SJSA1 (cell line): ENCODE measurements at regions not wholly inside any gene's neighbourhood (a gene's known extent, or its start where the extent isn't known, plus 50 kb on each side); places are given as distances from the start of the nearest gene placed in this dataset.
"Not testable (repeated sequence)": the region's sequence is repeated elsewhere in the genome, so short reads cannot be mapped to it uniquely, and the experiment has no call there.

Experiments used
- DNase-seq, 2 experiments: peaks; one replicate each; pipeline ENCODE4 v3.0.0-alpha.2; 2015 to 2020; ENCODE audit warnings: low spot score in 2 of 2, low read depth in 1 of 2
- H3K27ac ChIP-seq: fragments of 250-450 bp; sonication (Bioruptor Pico); 2 replicates; pipeline ENCODE4 v1.5.1; 2020; ENCODE audit warnings: mild to moderate bottlenecking, moderate library complexity
- H3K27me3 ChIP-seq: fragments of 250-450 bp; sonication (Bioruptor Pico); replicated peaks from 2 replicates; pipeline ENCODE4 v1.5.1; 2020; ENCODE audit warnings: mild to moderate bottlenecking, moderate library complexity
- H3K36me3 ChIP-seq: fragments of 250-450 bp; sonication (Bioruptor Pico); 2 replicates; pipeline ENCODE4 v1.5.1; 2020; ENCODE audit warnings: mild to moderate bottlenecking
- H3K4me1 ChIP-seq: fragments of 250-450 bp; sonication (Bioruptor Pico); replicated peaks from 2 replicates; pipeline ENCODE4 v1.6.1; 2021; ENCODE audit warnings: mild to moderate bottlenecking
- H3K4me3 ChIP-seq: fragments of 250-450 bp; sonication (Bioruptor Pico); 2 replicates; pipeline ENCODE4 v1.5.1; 2020; ENCODE audit warnings: mild to moderate bottlenecking
- H3K9me3 ChIP-seq: fragments of 250-450 bp; sonication (Bioruptor Pico); replicated peaks from 2 replicates; pipeline ENCODE4 v1.5.1; 2020; ENCODE audit warnings: mild to moderate bottlenecking

DNA sequence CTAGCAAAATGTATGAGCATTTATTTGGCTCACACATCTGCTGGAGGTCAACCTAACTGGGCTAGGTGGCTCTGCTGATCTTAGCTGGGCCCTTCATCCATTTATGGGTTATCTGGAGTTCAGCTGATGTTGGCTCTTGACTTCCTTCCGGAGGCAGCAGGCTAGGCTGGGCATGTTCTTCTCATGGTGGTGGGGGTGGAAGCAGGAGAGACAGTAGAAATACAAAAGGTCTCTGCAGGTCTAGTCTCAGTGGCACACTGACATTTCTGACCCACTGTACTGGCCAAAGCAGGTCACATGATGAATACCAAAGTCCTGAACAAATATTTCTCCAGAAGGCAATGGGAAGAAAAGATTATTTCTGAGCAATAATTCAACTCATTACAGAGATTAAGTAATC lies 334.6 kb downstream of the CRPPA start:
- Histone ChIP-seq H3K27ac (no peak overlapping the region), H3K9me3 (no peaks in the 10 kb centered on the region), H3K27me3 (no peaks in the 10 kb centered on the region), H3K4me1 (peaks cover 12% of the 10 kb centered on the region), H3K4me3 (no peak overlapping the region), H3K36me3 (no peaks in the 10 kb centered on the region)
- DNase-seq = no peak

- not testable (repeated sequence) for H3K27ac ChIP-seq, DNase-seq, H3K4me3 ChIP-seq, H3K36me3 ChIP-seq, H3K27me3 ChIP-seq, H3K9me3 ChIP-seq
- H3K4me1 ChIP-seq = peaks cover 12% of the 10 kb centered on the region
Observed at GRCh38 chr7:16085780-16086179, 335.6 kb downstream of the CRPPA start.

GRCh38 chr7:16084875-16085274 lies 336.5 kb downstream of the CRPPA start:
- Histone ChIP-seq H3K27ac (no peak overlapping the region), H3K4me1 (peaks cover 12% of the 10 kb centered on the region), H3K4me3 (no peak overlapping the region), H3K27me3 (no peaks in the 10 kb centered on the region), H3K9me3 (no peaks in the 10 kb centered on the region), H3K36me3 (no peaks in the 10 kb centered on the region)
- no peak for DNase-seq

GRCh38 chr7:16084370-16084769 lies 337.0 kb downstream of the CRPPA start:
- Histone ChIP-seq H3K36me3 (no peaks in the 10 kb centered on the region), H3K4me1 (peaks cover 12% of the 10 kb centered on the region), H3K27ac (peak overlapping the region; percentile 12), H3K27me3 (no peaks in the 10 kb centered on the region), H3K4me3 (no peak overlapping the region), H3K9me3 (no peaks in the 10 kb centered on the region)
- no peak for DNase-seq

- Histone ChIP-seq H3K9me3 (no peaks in the 10 kb centered on the region), H3K36me3 (no peaks in the 10 kb centered on the region), H3K4me3 (no peak overlapping the region), H3K4me1 (peaks cover 12% of the 10 kb centered on the region), H3K27me3 (no peaks in the 10 kb centered on the region), H3K27ac (peak overlapping the region; percentile 12; the same call in 1 of the 2 replicates)
- peak in 1 of 2 experiments; percentile 34 for DNase-seq
Observed at GRCh38 chr7:16083931-16084330, 337.4 kb downstream of the CRPPA start.

GRCh38 chr7:16080131-16080530 lies 341.2 kb downstream of the CRPPA start:
- H3K4me1 ChIP-seq = peaks cover 12% of the 10 kb centered on the region
- DNase-seq = no peak
- H3K36me3 ChIP-seq = no peaks in the 10 kb centered on the region
- no peak overlapping the region for H3K4me3 ChIP-seq
- H3K9me3 ChIP-seq = no peaks in the 10 kb centered on the region
- no peak overlapping the region for H3K27ac ChIP-seq
- no peaks in the 10 kb centered on the region for H3K27me3 ChIP-seq

- no peaks in the 10 kb centered on the region for H3K27me3 ChIP-seq
- no peaks in the 10 kb centered on the region for H3K9me3 ChIP-seq
- no peaks in the 10 kb centered on the region for H3K36me3 ChIP-seq
- no peak for DNase-seq
- H3K4me1 ChIP-seq = peaks cover 11% of the 10 kb centered on the region
- no peak overlapping the region for H3K27ac ChIP-seq
- H3K4me3 ChIP-seq = no peak overlapping the region
Observed at GRCh38 chr7:16079723-16080122, 341.6 kb downstream of the CRPPA start.

DNA sequence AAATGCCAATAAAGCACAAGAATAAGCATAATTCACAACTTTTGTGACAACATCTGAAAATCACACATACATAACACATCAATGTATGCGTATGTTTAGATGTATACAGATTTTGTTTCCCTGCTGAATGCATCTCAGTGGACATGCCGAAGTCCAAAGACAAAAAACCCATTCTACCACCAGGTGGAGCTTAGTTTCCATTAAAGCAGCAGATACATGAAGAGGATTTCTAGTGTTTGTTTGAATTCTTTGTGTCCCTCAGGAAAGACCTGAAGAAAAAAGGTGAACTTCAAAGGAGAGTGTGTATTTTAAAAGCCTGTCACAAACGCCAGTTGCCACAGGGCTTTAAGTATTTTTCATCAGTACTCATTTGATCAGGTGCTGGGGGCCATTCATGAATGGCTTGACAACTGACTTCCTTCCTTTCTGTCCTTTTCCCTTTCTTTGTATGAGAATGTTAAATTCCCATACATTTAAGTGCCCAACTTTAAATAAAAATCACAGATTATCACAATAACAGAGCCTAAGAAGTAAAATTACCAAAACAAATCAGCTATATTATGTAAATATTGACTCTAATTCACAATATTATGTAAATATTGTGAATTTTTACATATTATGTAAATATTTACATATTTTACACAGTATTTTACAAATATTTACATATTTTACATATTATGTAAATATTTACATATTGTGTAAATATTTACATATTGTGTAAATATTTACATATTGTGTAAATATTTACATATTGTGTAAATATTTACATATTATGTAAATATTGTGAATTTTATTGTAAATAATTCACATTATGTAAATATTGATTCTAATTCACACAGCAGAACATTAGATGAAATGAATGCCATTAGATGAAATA lies 343.0 kb downstream of the CRPPA start:
- Histone ChIP-seq H3K9me3 (no peaks in the 10 kb centered on the region), H3K4me3 (no peak overlapping the region), H3K27ac (no peak overlapping the region), H3K36me3 (no peaks in the 10 kb centered on the region), H3K4me1 (no peaks in the 10 kb centered on the region; the same call in 1 of the 2 replicates), H3K27me3 (no peaks in the 10 kb centered on the region)
- DNase-seq = peak in 1 of 2 experiments; percentile 66

GRCh38 chr7:16071246-16071857 lies 350.0 kb downstream of the CRPPA start:
- H3K9me3 ChIP-seq = no peaks in the 10 kb centered on the region
- no peaks in the 10 kb centered on the region for H3K36me3 ChIP-seq
- H3K4me1 ChIP-seq = no peaks in the 10 kb centered on the region
- H3K27ac ChIP-seq = no peak overlapping the region
- no peaks in the 10 kb centered on the region for H3K27me3 ChIP-seq
- H3K4me3 ChIP-seq = no peak overlapping the region
- peak in 1 of 2 experiments; percentile 42 for DNase-seq

GRCh38 chr7:16070806-16071205 lies 350.5 kb downstream of the CRPPA start:
- H3K27me3 ChIP-seq = no peaks in the 10 kb centered on the region
- DNase-seq = no peak
- no peaks in the 10 kb centered on the region for H3K9me3 ChIP-seq
- no peaks in the 10 kb centered on the region for H3K36me3 ChIP-seq
- no peak overlapping the region for H3K27ac ChIP-seq
- H3K4me1 ChIP-seq = no peaks in the 10 kb centered on the region
- no peak overlapping the region for H3K4me3 ChIP-seq

DNA sequence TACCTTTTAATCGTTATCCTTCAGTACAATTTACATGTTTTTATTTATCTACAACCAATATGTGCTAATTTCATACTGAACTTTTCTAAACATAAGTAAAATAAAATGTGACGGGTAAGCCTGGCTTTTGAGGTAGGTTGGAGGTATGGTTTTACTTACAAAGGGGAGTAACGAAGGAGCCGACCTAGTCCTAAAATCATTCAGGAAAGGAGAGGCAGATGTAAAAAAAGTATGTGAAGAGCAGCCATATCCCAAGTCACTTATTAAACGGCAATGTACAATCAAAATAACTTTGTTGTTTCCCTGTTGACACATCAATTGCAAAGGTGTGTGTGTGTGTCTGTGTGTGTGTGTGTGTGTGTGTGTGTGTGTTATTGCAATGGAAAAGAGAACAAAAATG lies 351.3 kb downstream of the CRPPA start:
- H3K4me1 ChIP-seq = no peaks in the 10 kb centered on the region
- no peaks in the 10 kb centered on the region for H3K9me3 ChIP-seq
- 0 out of 2 replicates have a peak, but pooled peaks cover 6% of the 10 kb centered on the region for H3K27me3 ChIP-seq
- DNase-seq = no peak
- no peaks in the 10 kb centered on the region for H3K36me3 ChIP-seq
- H3K27ac ChIP-seq = no peak overlapping the region
- H3K4me3 ChIP-seq = no peak overlapping the region

GRCh38 chr7:16068183-16068582 lies 353.2 kb downstream of the CRPPA start:
- Histone ChIP-seq H3K9me3 (no peaks in the 10 kb centered on the region), H3K27ac (no peak overlapping the region), H3K4me3 (no peak overlapping the region), H3K36me3 (no peaks in the 10 kb centered on the region), H3K27me3 (0 out of 2 replicates have a peak, but pooled peaks cover 7% of the 10 kb centered on the region), H3K4me1 (no peaks in the 10 kb centered on the region)
- DNase-seq = no peak

GRCh38 chr7:16067711-16068110 lies 353.6 kb downstream of the CRPPA start:
- Histone ChIP-seq H3K27ac (no peak overlapping the region), H3K36me3 (no peaks in the 10 kb centered on the region), H3K27me3 (0 out of 2 replicates have a peak, but pooled peaks cover 7% of the 10 kb centered on the region), H3K4me1 (no peaks in the 10 kb centered on the region), H3K9me3 (no peaks in the 10 kb centered on the region), H3K4me3 (no peak overlapping the region)
- no peak for DNase-seq

- Histone ChIP-seq H3K27ac (no peak overlapping the region), H3K36me3 (no peaks in the 10 kb centered on the region), H3K27me3 (0 out of 2 replicates have a peak, but pooled peaks cover 7% of the 10 kb centered on the region), H3K4me3 (no peak overlapping the region), H3K4me1 (no peaks in the 10 kb centered on the region), H3K9me3 (no peaks in the 10 kb centered on the region)
- no peak for DNase-seq
Observed at GRCh38 chr7:16066805-16067459, 354.4 kb downstream of the CRPPA start.
